ENCODE measurements at regions not wholly inside any gene's neighbourhood (a gene's known extent, or its start where the extent isn't known, plus 50 kb on each side); places are given as distances from the start of the nearest gene placed in this dataset.

- no peak for TF ChIP-seq CTCF (conservative IDR thresholded peaks at IDR 0.05)
- TF ChIP-seq ZFX (IDR thresholded peaks at IDR 0.05), result no peak
Observed at GRCh38 chr20:18984238-18985200, 170.9 kb downstream of the SCP2D1 start.

Measured in C4-2B (cell line).